Natural killer cell (primary cell): ENCODE measurements at regions not wholly inside any gene's neighbourhood (a gene's known extent, or its start where the extent isn't known, plus 50 kb on each side); places are given as distances from the start of the nearest gene placed in this dataset.

ENCODE experiments used
- ATAC-seq, 3 donors: fragments of 150-1000 bp in 2 of 3; fragments of 200-7000 bp in 1 of 3; cut with Tn5 transposase; 1 replicate in 1 of 3; 2 replicates in 2 of 3; pipeline ENCODE4 v1.10.0; 2021; ENCODE audit warnings: mild to moderate bottlenecking in 2 of 3, moderate library complexity in 2 of 3
- DNase-seq, 2 donors: peaks; one replicate each; pipeline versions ENCODE4 v3.0.0 to v3.0.0-alpha.2; 2013 to 2021; ENCODE audit warnings: mixed read lengths in 1 of 2
- H3K27ac ChIP-seq: one replicate; pipeline ENCODE4 v1.5.1; 2013; ENCODE audit warnings: mild to moderate bottlenecking, low read length
- H3K27me3 ChIP-seq: one replicate; pipeline ENCODE4 v1.6.1; 2013; ENCODE audit warnings: low read length; ENCODE audit not compliant: control insufficient read depth, insufficient read depth
- H3K36me3 ChIP-seq: one replicate; pipeline ENCODE4 v1.6.1; 2013; ENCODE audit warnings: low read length; ENCODE audit not compliant: control insufficient read depth, insufficient read depth
- H3K4me1 ChIP-seq: one replicate; pipeline ENCODE4 v1.6.1; 2013; ENCODE audit warnings: low read length; ENCODE audit not compliant: control insufficient read depth, insufficient read depth
- H3K4me3 ChIP-seq: one replicate; pipeline ENCODE4 v1.5.1; 2013; ENCODE audit warnings: low read length
- H3K9me3 ChIP-seq: one replicate; pipeline ENCODE4 v1.6.1; 2013; ENCODE audit warnings: low read length; ENCODE audit not compliant: control insufficient read depth, insufficient read depth
- H3K27ac Mint-ChIP-seq, 2 donors: one replicate each; pipeline ENCODE4 v1.8.0; 2022; ENCODE audit warnings: mild to moderate bottlenecking in 2 of 2, mixed read lengths in 2 of 2, moderate library complexity in 1 of 2
- H3K27me3 Mint-ChIP-seq, 2 donors: one replicate each; pipeline ENCODE4 v1.8.0; 2022; ENCODE audit warnings: low read depth in 2 of 2, mixed read lengths in 2 of 2
- H3K36me3 Mint-ChIP-seq: one replicate; pipeline ENCODE4 v1.8.0; 2022; ENCODE audit warnings: mixed read lengths
- H3K4me1 Mint-ChIP-seq, 2 donors: one replicate each; pipeline ENCODE4 v1.8.0; 2022; ENCODE audit warnings: mixed read lengths in 2 of 2
- H3K4me3 Mint-ChIP-seq: one replicate; pipeline ENCODE4 v1.8.0; 2022; ENCODE audit warnings: mild to moderate bottlenecking, moderate library complexity, mixed read lengths
- H3K9me3 Mint-ChIP-seq, 2 donors: one replicate each; pipeline ENCODE4 v1.8.0; 2022; ENCODE audit warnings: mixed read lengths in 2 of 2
- WGBS: methylation state at CpG from one replicate; pipeline ENCODE4 v1.1.7; 2013; ENCODE audit warnings: missing lambda C conversion rate; ENCODE audit not compliant: insufficient coverage; 5-methylcytosine and 5-hydroxymethylcytosine counted together
- intact Hi-C: fragments of 100-400 bp; cut with micrococcal nuclease; formaldehyde crosslinking; loops from one replicate; pipeline ENCODE4 v1.14.2; 2022
- TF ChIP-seq, protein P1 (sequence below): fragments of 200-600 bp; IDR thresholded peaks from one replicate; pipeline ENCODE4 v1.8.0; 2022; ENCODE audit warnings: antibody characterized with exemption

DNA sequence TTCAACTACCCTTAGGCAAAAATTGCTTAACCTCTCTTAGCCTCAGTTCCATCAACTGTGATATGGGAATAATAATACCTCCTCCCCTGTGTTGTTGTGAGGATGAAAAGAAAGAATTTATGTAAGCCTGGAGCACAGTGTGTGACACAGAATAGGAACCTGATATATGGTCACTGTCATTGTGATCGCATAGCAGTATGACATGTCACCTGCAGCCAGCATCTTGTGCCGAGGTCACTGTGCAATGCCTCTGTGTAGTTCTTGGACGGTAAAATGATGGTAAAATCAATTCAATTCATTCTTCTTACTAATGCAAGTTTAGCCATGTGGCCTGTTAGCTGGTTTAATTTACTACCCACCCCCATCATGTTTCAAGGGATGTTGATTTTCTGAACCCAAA is 54.6 kb upstream of the GPR158 start:
- WGBS = 98% methylated on average over 3 of the region's 3 CpGs
- no peak overlapping the region for H3K27ac Mint-ChIP-seq
- H3K4me1 Mint-ChIP-seq = no peaks in the 10 kb centered on the region
- no peak overlapping the region for H3K27ac ChIP-seq
- ATAC-seq = no peak
- peaks cover 8 to 14% of the 10 kb centered on the region in 2 donors for H3K27me3 Mint-ChIP-seq
- no peaks in the 10 kb centered on the region for H3K9me3 Mint-ChIP-seq
- no peak overlapping the region for H3K4me3 ChIP-seq
- intact Hi-C loops = no loop called here
- TF ChIP-seq, protein P1, sequence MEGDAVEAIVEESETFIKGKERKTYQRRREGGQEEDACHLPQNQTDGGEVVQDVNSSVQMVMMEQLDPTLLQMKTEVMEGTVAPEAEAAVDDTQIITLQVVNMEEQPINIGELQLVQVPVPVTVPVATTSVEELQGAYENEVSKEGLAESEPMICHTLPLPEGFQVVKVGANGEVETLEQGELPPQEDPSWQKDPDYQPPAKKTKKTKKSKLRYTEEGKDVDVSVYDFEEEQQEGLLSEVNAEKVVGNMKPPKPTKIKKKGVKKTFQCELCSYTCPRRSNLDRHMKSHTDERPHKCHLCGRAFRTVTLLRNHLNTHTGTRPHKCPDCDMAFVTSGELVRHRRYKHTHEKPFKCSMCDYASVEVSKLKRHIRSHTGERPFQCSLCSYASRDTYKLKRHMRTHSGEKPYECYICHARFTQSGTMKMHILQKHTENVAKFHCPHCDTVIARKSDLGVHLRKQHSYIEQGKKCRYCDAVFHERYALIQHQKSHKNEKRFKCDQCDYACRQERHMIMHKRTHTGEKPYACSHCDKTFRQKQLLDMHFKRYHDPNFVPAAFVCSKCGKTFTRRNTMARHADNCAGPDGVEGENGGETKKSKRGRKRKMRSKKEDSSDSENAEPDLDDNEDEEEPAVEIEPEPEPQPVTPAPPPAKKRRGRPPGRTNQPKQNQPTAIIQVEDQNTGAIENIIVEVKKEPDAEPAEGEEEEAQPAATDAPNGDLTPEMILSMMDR = no peak
- H3K9me3 ChIP-seq = no peaks in the 10 kb centered on the region
- no peak overlapping the region for H3K4me3 Mint-ChIP-seq
- H3K36me3 ChIP-seq = no peaks in the 10 kb centered on the region
- no peaks in the 10 kb centered on the region for H3K36me3 Mint-ChIP-seq
- DNase-seq = no peak
- H3K4me1 ChIP-seq = no peaks in the 10 kb centered on the region
- no peaks in the 10 kb centered on the region for H3K27me3 ChIP-seq
